ENCODE measurements at regions not wholly inside any gene's neighbourhood (a gene's known extent, or its start where the extent isn't known, plus 50 kb on each side); places are given as distances from the start of the nearest gene placed in this dataset.

DNA sequence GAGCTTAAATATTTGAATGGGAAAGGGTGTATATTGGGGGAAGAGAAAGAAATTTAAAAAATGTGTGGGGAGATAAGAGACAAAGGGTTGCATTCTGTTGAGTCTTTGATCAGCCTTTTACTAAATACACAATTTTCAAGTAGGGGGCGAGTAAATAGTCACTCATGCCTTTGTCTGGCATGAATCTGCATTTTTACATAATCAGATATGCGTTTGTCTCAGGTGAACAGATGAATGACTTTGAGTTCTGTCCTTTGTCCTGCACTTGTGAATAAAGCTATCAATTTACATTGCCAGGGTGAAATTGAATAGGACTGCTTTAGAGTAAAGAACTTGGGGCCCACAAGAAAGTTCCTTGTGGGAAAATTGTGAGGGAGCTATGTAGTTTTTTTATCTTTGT lies 523.6 kb upstream of the LUZP2 start:
- DNase-seq = no peak

DNA sequence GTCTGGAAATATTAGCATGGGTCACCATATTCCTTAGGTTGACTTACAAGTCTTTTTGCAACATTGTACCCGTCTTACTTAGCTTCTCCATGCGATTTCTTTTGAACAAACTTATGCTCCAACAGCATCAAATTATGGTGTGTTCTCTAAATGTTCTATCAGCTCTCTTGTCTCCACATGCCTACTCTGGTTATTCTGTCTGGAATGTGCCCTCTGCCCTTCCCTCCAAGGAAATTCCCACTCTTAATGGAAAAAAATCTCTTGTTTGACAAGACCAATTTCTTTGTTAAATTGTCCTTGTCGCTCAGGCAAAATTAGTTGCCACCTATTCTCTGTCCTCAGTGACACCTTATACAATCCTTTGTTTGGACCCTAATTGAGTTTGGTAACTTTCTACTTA lies 522.8 kb upstream of the LUZP2 start:
- no peak for DNase-seq

DNA sequence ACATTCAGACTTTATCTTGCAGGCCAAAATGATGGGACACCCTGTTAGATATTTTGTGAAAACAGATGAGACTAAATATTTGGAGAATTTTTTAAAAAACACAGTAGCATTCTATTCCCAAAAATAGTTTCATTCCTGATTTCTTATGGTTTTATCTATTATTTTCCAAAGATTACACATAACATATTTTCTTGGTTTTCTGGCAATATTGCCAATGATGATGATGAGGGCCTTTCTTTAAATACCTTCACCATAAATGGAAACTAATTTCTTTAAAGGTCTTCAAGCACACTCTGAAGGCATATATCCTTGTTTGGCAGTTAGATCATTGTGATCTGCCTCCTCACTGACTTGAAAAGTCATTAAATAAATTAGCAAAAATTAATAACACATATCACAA lies 522.3 kb upstream of the LUZP2 start:
- no peak for DNase-seq

DNA sequence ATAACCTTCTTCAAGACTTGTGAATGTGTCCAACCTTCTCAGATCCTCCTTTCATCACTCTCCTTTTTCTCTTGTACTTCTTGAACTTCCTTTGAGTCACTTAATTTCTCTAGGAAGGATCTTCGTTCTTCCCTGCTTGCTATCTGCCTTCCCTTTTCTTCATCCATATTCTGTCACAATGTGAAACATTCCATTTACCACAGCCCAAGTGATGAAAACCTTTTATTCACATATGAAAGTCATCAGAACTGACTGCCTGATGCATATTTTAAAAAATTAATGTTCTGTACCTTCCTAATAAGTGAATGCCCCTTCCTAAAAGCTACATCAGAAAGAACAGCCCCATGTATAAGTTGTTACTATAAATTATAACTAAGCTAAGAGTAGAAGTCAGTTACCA lies 520.4 kb upstream of the LUZP2 start:
- DNase-seq = no peak

DNA sequence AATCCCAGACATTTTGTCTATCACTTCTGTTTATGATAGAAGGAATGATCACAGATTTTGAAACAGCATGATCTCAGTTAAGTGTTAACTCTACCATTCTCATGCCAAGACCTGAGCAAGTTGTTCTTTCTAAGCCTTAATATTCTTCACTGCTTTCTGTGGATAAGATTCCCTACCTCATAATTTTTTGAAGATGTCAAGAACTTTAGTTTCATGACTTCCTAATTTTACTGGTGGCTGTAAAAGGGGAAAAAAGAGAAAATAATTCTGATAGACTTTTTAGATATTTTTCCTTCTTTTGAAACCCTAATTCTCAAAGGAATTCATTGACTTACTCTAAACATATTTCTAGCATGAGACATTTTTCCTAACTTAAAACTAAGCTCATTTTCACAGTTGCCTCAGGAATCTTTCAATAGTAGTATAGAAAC lies 520.0 kb upstream of the LUZP2 start:
- no peak for DNase-seq

DNA sequence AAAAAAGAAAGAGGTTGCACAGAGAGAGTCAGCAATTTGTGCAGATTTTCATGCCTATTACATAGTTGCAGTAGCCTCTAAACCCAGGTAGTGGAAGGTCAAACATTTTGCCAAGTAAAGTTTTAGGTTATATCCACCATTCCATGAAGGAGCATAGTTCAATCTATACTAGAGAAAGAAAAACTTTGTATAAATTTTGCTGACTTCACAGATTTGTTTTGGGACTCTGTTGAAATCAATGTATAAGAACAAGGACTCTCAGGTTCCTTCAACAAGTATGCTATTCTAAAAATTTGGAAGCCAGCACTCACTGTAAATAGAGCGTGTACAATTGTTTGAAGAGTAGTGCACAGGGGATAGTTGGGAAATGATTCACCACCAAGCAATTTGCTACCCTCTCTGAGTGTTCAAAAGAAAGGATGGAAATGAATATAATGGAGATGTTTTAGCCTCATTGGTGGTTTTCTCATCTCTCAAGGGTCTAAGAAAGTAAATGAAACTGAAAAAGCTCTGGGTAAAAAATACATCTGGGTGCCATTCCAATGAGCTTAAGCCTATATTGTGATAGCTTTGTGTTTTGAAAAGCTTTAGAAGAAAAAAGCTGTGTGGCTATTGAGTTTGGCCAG lies 508.4 kb upstream of the LUZP2 start:
- DNase-seq = no peak

DNA sequence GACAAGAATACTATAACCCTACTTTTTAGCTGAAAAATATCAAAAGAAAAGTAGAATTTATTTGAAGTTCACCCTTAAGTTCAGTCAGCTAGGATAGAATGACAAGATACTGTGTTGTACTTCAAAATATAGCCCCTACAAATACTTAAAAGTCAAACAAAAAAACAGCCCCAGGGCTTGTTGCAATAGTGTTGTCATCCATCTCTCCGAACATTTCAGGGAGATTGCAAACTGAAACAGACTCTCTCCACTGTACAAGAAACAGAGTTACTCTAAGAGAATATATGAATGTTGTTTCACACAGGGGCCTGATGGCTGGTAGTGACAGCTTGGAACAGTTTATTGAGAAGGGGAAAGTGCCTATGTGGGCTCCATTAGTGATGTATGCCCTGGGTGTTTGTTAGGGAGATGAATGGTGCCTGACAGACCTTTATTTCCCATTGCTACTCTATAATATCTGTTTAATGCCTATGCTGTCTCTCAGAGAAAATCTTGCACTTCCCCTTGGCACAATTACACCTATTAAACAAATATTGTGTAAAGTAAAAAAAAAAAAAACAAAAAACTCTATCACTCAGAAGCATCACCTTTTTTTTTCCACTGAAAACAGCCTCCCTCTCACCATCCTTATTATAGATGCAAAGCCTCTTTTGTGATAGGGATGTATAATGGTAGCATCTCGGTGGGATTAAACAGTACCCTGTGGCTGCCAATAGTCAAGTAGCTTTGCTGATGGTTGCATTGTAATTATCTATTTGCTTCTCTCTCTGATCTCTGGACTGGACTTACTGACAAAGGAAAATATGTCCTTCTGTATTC lies 506.3 kb upstream of the LUZP2 start:
- no peak for DNase-seq

DNA sequence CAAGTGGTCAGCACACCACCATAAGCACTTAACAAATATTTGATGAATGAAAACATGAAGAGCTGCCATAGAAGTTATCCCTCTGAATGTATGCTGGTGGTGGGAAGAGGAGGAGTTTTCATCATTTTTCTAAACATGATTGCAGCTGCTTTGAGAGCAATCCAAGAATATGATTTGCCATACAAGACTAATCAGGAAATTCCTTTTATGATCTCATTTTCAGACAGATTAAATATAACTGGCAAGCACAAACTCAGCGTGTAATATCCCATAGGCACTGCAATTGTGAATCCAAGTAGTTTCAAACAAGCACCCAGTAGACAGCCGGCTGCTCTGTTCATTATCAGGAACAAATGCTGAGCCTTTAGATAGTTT lies 505.7 kb upstream of the LUZP2 start:
- DNase-seq = no peak

DNA sequence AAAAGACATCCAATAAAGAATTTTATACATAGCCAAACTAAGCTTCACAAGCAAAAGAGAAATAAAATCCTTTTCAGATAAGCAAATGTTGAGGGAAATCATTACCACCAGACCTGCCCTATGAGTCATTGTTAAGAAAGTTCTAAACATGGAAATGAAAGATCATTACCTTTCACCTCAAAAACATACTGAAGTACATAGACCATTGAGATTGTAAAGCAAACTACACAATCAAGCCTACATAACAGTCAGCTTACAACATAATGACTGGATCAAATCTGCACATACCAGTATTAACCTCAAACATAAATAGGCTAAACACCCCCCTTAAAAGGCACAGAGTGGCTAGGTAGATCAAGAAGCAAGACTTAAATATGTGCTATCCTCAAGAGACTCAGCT lies 501.0 kb upstream of the LUZP2 start:
- no peak for DNase-seq

DNA sequence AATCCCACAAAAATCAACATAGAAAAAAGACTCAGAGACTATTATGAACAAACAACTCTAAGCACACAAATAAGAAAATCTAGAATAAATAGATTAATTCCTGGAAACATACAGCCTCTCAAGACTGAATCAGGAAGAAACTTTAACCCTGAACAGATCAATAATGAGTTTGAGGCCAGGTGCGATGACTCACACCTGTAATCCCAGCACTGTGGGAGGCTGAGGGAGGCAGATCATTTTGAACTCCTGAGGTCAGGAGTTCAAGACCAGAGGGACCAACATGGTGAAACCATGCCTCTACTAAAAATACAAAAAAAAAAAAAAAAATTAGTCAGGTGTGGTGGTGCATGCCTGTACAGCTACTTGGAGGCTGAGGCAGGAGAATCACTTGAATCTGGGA lies 499.5 kb upstream of the LUZP2 start:
- DNase-seq = no peak

DNA sequence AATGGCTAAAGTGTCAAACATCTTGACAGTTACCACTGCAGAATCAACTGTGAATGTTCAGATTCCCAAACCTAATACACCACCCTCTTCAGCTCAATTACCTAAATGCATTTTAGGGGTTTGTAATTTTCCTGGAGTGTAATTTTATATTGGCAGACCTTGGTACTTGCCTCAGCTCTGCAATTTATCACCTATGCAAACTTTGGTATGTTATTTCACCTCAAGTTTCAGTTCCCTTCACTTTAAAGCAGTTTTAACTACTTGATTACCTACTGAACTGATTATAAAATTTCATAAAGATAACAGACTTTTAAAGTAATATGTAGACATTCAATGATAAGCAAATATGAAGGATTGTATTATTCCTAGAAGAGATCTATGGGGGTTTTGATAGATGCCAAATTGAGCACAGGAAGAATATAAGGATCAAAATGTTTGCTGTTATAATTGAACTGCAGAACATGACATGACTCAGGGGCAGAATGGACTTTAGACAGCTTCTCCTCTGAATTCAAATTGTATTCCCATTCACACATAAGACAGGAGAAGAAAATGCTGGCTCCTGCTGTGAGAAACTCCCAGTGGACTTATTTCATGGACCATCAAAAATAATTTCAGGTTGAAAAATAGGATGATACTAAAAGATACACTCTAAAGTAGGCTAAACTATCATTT lies 491.5 kb upstream of the LUZP2 start:
- no peak for DNase-seq

DNA sequence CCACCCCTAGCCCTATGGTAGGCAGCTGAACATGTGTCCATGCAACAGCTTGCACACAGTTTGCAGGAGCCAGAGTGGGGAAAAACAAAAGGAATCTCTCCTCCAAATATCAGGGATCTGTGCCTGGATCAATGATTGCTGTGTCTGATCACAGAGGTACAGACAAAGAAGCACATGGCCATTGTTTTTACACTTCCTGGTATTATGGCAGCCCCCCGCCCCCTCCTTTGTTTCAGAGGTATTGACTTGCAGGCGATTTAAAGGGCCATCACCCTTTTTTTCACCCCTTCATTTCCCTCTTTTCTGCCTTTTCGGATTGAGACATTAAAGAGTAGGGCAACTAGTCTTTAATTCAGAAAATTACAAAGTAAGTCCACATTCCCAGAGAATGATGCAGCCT lies 453.0 kb upstream of the LUZP2 start:
- no peak for DNase-seq

DNA sequence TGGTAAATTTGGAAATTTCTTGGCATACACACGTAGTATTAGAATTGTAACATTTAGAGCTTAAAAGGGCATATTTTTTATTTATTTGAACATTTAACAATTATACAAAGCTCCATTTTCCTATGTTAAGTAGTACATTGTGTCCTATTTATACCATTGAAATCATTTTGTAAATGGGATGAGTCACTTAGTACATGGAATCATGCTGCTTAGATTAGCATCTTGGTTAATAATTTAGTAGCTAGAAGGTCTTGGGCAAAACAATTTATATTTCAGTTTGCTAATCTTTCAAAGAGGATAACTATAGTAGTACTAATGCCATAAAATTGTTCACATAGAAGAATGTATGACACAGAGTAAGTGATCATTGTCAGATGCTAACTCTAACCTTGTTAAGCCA lies 450.1 kb upstream of the LUZP2 start:
- no peak for DNase-seq

DNA sequence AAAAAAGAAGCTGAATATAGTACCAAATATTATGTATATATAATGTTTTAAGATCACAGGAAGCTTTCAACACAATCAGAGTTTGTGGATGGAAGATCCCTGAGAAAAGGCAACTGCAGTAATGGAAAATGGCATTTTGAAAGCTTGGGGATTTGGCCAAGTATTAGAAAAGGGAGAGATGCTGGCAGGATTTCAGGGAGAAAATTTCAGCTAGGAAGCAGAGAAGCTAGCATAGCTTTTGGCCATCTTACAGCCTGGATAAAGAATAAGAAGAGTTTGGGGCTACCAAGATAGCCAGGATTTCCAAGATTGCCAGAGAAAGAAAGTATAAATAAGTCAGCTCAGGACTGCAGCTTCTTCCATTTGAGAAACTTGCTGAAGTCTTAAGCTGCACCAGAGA lies 440.8 kb upstream of the LUZP2 start:
- DNase-seq = no peak

DNA sequence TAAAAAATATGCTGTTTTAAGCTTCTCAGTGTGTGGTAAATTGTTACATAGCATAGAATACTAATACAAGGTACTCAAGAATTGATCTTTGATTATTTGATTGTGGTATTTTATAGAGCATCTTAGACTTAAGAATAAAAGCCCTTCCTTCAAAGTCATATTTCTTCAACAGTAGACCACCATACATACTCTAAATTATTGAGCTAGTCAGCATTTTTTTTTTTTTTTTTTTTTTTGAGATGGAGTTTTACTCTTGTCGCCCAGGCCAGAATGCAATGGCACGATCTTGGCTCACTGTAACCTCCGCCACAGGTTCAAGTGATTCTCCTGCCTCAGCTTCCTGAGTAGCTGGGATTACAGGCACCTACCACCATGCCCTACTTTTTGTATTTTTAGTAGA lies 436.7 kb upstream of the LUZP2 start:
- no peak for DNase-seq

DNA sequence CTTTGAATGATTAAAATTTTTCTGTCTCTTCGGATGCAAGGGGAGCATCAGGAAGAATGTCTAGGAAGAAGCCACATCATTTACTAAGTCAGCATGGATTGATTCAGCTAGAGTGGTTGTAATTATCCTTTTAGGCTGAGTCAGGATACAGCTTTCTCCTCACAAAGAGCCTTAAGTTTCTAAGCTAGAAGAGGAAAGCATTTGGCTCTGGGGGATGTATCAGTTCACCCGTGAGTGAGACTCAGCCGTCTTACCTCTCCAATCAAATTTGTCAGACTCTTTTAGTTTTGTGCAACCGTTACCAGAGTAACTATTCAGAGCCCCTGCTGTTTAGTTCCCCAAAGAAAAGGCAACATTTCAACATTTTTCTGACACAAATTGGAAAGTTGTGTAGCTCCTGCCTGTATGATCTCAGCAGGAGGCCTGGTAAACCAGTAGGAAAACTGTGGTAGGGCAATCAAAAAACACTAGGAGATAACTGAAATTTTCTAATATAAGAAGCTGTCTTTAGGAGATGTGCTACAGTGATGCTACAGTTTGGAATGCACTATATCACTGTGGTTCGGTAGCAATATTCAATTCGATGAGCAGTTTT lies 432.4 kb upstream of the LUZP2 start:
- no peak for DNase-seq

DNA sequence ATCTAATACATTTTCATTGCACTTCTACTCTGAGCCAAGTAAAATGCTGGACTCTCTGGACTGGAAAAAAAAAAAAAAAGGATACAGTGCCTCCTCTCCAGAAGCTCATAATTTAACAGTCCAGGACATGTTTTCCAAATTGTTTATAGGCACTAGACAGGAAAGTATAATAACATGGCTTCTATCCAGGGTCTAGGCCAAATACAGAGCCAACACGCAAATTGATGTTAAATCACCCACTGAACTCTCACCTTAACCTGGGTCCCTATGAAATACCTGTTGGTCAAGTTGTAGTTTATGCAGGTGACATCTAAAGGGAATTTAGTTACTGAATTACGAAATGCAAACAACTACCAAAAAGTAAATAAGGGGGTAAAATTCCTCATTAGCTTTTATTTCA lies 428.7 kb upstream of the LUZP2 start:
- no peak for DNase-seq

DNA sequence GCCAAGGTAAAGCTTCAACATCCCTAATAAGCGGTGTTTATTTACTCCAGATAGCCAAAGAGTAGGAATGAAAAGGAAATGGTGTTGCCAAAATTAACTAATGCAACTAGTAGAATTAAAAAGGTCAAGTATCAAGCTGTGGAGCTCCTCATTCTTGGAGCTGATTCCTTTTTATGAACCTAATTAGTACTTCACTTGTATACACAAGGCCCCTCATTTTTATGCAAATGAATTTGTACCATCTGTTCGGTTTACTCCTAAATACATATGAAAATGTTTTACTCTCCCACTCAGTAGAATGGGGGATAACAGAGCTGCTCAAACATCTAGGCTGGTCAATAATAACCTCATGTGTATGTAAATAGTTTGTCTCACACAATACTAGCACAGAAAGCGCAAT lies 426.4 kb upstream of the LUZP2 start:
- DNase-seq = no peak

DNA sequence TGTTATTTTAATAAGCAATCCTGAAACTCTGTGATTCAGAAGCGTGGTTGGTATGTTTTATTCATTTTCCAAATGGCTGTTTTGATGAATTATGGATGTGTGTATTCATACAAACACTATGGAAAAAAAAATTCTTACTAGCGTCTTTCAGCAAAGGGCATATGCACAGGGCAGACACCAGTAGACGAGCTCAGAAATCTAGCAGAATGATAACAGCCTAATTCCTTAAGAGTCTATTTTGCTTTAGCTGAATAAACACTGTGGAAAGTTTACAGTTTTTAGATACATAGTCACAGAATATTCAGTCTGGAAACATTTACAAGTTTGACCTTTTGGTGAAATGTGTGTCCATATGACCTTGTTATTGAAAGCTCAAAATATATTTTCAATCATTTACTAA lies 418.8 kb upstream of the LUZP2 start:
- DNase-seq = no peak

DNA sequence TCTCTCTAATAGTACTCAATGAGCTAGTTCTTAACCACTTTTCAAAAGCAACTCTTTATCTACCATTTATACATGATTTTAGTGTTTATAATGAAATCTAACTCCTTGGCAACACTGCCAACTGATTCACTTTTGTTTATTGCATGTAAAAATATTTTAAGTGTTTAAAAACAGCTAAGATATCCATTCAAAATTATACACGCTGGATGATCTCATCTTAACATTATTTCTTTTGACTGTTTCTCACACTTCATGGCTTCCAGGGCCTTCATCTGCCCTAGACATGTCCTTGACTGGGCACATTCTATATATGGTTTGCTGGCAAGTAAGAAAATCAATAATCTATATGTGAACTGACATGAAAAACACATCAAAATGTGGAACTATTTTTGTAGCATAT lies 414.6 kb upstream of the LUZP2 start:
- DNase-seq = no peak

DNA sequence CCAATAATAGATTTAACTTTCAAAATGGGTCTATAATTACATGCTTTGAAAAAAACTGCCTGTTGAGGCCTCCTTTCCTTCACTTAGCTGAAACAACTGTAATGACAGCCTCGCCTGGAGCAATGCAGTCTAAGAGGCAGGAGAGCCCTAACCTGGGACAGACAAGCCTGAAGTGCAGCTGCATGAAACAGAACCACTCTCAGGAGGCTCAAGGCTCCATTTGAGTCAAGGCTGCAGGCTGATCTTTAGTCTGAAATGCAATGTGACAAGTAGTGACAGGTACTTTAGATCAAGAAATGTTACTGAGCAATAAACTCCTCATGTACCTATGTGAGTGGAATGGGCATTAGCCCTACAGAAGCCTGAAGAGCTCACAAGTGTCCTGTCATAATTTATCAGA lies 414.0 kb upstream of the LUZP2 start:
- no peak for DNase-seq

DNA sequence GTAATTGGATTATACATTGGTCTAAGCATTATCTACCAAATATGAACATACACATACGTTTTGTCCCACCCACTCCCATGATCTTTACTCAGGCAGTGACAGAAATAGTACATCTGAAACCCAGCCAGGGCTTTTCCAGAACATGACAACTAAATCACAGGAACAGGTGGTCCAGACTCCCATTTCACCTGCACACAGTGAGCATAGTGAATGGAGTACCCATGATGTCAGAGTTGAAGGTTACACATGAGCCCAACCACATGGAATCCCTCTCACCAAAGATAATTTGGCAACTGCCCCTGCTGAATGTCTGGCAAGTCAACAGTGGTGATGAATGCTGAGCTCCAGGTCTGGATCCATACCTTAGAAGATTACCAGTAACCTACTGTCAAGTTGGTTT lies 411.9 kb upstream of the LUZP2 start:
- DNase-seq = no peak

DNA sequence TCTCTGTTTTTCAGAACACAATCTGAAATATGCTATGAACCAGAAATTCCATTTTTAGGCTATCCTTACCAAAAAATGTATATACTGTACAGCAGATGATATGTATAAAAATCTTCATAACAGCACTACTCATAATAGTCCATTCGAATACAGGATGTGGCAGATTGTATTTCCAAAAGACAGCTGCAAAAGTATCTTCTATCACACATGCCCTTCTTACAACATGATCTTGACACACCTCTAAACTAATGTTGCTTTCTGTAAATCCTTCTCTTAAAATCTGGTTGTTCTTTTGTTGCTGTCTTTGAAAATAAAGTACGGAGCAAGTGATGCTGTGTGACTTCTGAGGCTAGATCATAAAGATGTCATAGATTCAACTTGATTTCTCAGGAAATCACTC lies 409.9 kb upstream of the LUZP2 start:
- no peak for DNase-seq

DNA sequence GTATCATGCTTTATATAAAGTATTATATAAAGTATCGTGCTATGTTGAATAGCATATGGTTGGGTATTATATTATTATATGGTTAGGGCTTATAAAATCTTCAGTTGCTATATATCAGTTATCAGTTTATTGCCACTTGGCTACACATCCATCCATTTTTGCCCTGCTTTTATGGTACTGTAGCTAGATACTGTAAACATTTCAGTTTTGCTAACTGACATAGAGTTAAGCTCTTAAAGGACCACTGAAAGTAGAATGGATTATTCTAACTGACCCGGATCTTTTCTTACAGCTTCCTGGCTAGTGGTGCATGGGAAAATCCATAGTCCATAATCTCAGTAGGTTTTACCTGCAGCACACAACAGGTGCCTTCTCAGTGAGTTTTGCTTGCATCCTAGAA lies 405.3 kb upstream of the LUZP2 start:
- no peak for DNase-seq

Data from CD4-positive, alpha-beta T cell treated with Interleukin-1 beta for 1 hour (primary cell).